ENCODE measurements at regions not wholly inside any gene's neighbourhood (a gene's known extent, or its start where the extent isn't known, plus 50 kb on each side); places are given as distances from the start of the nearest gene placed in this dataset.

GRCh38 chr14:98633380-98633779 is 638.6 kb downstream of the BCL11B start:
- TF ChIP-seq CTCF (IDR thresholded peaks at IDR 0.05; ENCODE audit: poor library complexity), result no peak
- TF ChIP-seq EZH2 (IDR thresholded peaks at IDR 0.05; ENCODE audit: borderline replicate concordance), result no peak
- no peak for TF ChIP-seq EZH2phosphoT487 (IDR thresholded peaks at IDR 0.05; ENCODE audit: low read depth, severe bottlenecking, unreplicated experiment)
